ENCODE measurements at regions not wholly inside any gene's neighbourhood (a gene's known extent, or its start where the extent isn't known, plus 50 kb on each side); places are given as distances from the start of the nearest gene placed in this dataset.

GRCh38 chr14:63781686-63782085 is 53.8 kb upstream of the SGPP1 start:
- ATAC-seq = no peak

- ATAC-seq = no peak
Observed at GRCh38 chr14:63782683-63783389, 55.0 kb upstream of the SGPP1 start.

GRCh38 chr14:63788011-63788933 is 60.4 kb upstream of the SGPP1 start:
- ATAC-seq = peak; percentile 15

GRCh38 chr14:63793376-63793775 is 59.4 kb upstream of the SYNE2 start:
- ATAC-seq = no peak

GRCh38 chr14:63795532-63795931 is 57.3 kb upstream of the SYNE2 start:
- no peak for ATAC-seq

DNA sequence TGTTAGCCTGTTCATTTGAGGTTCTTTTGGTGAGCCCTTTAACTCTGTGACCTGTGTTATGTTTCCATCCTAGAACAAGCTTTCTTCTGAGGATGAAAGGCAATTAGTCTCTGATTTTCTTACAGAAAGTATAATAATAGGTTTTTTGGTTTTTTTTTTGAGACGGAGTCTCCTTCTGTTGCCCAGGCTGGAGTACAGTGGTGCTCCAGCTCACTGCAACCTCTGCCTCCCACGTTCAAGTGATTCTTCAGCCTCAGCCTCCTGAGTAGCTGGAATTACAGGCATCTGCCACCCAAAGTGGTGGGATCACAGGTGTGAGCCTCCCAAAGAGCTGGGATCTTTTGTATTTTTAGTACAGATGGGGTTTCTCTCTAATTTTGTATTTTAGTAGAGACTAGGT is 52.7 kb upstream of the SYNE2 start:
- no peak for ATAC-seq

DNA sequence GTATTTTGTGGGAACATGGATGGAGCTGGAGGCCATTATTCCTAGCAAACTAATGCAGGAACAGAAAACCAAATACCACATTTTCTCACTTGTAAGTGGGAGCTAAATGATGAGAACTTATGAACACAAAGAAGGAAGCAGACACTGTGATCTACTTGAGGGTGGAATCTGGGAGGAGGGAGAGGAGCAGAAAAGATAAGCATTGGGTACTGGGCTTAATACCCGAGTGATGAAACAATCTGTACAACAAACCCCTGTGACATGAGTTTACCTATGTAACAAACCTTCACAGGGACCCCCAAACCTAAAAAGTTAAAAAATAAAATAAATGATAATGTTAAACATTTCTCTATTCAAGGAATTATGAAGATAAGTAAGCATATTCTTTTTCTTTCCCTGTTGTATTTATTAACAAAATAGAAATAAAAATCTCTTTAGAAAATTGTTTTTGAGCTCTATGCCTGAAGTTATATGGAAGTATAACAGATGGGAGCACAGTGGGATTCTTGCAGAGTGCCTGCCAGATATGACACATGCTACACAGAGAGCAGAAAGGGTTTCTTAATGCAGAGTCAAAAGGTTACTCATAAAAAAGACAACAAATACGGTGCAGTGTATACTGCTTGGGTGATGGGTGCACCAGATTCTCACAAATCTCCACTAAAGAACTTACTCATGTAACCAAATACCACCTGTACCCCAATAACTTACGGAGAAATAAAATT is 52.0 kb upstream of the SYNE2 start:
- ATAC-seq = no peak
